ENCODE measurements at regions not wholly inside any gene's neighbourhood (a gene's known extent, or its start where the extent isn't known, plus 50 kb on each side); places are given as distances from the start of the nearest gene placed in this dataset.

- TF ChIP-seq ZBTB4 (CRISPR knock-in tag; IDR thresholded peaks at IDR 0.05) = no peak
- TF ChIP-seq, protein P1, sequence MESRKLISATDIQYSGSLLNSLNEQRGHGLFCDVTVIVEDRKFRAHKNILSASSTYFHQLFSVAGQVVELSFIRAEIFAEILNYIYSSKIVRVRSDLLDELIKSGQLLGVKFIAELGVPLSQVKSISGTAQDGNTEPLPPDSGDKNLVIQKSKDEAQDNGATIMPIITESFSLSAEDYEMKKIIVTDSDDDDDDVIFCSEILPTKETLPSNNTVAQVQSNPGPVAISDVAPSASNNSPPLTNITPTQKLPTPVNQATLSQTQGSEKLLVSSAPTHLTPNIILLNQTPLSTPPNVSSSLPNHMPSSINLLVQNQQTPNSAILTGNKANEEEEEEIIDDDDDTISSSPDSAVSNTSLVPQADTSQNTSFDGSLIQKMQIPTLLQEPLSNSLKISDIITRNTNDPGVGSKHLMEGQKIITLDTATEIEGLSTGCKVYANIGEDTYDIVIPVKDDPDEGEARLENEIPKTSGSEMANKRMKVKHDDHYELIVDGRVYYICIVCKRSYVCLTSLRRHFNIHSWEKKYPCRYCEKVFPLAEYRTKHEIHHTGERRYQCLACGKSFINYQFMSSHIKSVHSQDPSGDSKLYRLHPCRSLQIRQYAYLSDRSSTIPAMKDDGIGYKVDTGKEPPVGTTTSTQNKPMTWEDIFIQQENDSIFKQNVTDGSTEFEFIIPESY (IDR thresholded peaks at IDR 0.05) = no peak
- no peak for TF ChIP-seq ZNF24 (IDR thresholded peaks at IDR 0.05)
- no peak for TF ChIP-seq ZNF274 (IDR thresholded peaks at IDR 0.05; ENCODE audit: insufficient read depth, insufficient read length)
Observed at GRCh38 chr10:27368706-27369105, 128.1 kb upstream of the ACBD5 start (continued).

DNA sequence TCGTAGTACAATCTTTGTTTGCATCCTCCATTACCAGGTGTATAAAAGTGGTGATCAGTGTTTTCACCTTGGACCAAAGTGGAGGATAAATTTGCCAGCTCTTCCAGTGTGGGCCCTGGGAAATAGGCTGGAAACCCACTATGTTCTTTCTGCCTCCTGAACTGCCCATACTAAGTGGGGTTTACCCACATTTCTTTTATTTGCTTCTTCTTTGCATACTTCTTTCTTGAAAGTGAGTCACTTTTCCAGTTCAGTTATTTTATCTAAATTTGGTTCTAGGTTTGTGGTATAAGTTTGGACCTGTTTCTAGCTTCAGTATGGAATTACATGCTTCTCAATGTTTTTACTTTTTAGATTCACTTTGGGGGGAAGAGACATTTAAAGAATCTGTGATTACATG, 126.2 kb upstream of the ACBD5 start:
- Histone ChIP-seq H3K9ac (ENCODE audit: control insufficient read depth, insufficient read depth, low read length) (no peak overlapping the region), H3K79me2 (ENCODE audit: control insufficient read depth, insufficient read depth, low read length) (no peaks in the 10 kb centered on the region), H3K4me1 (ENCODE audit: control insufficient read depth, insufficient read depth, low read length) (0 out of 2 replicates have a peak, but pooled peaks cover 6% of the 10 kb centered on the region), H3K36me3 (ENCODE audit: control insufficient read depth in 2 of 2, insufficient read depth in 2 of 2, low read length in 1 of 2) (no peaks in the 10 kb centered on the region), H3K4me2 (ENCODE audit: control insufficient read depth, insufficient read depth) (no peak overlapping the region), H3K9me3 (replicated peaks; ENCODE audit: control insufficient read depth, insufficient read depth, low read length) (no peaks in the 10 kb centered on the region), H4K20me1 (ENCODE audit: control insufficient read depth, insufficient read depth) (no peaks in the 10 kb centered on the region), H2AFZ (ENCODE audit: control insufficient read depth, low read depth, low read length) (no peak overlapping the region), H3K27ac (ENCODE audit: control insufficient read depth, insufficient read depth) (no peak overlapping the region), H3K4me3 (no peak overlapping the region), H3K27me3 (replicated peaks in 1 of 2; ENCODE audit: control insufficient read depth in 2 of 2, insufficient read depth in 2 of 2, low read length in 1 of 2) (no peaks in the 10 kb centered on the region)
- FAIRE-seq (no peak), DNase-seq (ENCODE audit: low read depth, low spot score) (no peak), ATAC-seq (peak; percentile 59)
- in situ Hi-C loops (cut with MboI) = no loop called here
- WGBS (ENCODE audit: insufficient coverage, insufficient replicate concordance, low lambda C conversion rate, missing lambda C conversion rate) = 53% methylated on average over 1 of the region's 1 CpG
- no TSS peak for BruUV-seq (replicated peaks)
- SMC1A ChIA-PET (ENCODE audit: uncharacterized antibody, unreplicated experiment) = interaction anchor here (0.6 kb wide), 2 partner anchors 131 to 276 kb away, joined by 4 read pairs; no protein-coding TSS in a partner anchor
- CTCF ChIA-PET = interaction anchor here (1.0 to 1.3 kb wide), 2 partner anchors 143 to 817 kb away, joined by 3 read pairs; no protein-coding TSS in a partner anchor
- 0 out of 2 replicates have a peak, but pooled peaks have one; percentile 12 for TF ChIP-seq RUNX3 (IDR thresholded peaks at IDR 0.05; ENCODE audit: low read length)
- TF ChIP-seq, protein P2, sequence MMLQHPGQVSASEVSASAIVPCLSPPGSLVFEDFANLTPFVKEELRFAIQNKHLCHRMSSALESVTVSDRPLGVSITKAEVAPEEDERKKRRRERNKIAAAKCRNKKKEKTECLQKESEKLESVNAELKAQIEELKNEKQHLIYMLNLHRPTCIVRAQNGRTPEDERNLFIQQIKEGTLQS (IDR thresholded peaks at IDR 0.05; ENCODE audit: borderline replicate concordance, extremely low read depth, low read depth, low read length) = no peak
- no peak for TF ChIP-seq MYB (IDR thresholded peaks at IDR 0.05; ENCODE audit: borderline replicate concordance, low read depth, low read length)
- no peak for TF ChIP-seq RBBP5 (conservative IDR thresholded peaks at IDR 0.05)
- no peak for TF ChIP-seq NR2C2 (IDR thresholded peaks at IDR 0.05; ENCODE audit: borderline replicate concordance, control insufficient read depth, insufficient read length, low read depth)
- RAD21 ChIA-PET (ENCODE audit: unreplicated experiment) = no interaction called here
- POLR2A ChIA-PET = interaction anchor here (0.6 kb wide), 1 partner anchor 985 kb away, joined by 3 read pairs; no protein-coding TSS in a partner anchor
- intact Hi-C loops (cut with micrococcal nuclease; ENCODE audit: unreplicated experiment) = no loop called here
